ENCODE measurements at regions not wholly inside any gene's neighbourhood (a gene's known extent, or its start where the extent isn't known, plus 50 kb on each side); places are given as distances from the start of the nearest gene placed in this dataset.

DNA sequence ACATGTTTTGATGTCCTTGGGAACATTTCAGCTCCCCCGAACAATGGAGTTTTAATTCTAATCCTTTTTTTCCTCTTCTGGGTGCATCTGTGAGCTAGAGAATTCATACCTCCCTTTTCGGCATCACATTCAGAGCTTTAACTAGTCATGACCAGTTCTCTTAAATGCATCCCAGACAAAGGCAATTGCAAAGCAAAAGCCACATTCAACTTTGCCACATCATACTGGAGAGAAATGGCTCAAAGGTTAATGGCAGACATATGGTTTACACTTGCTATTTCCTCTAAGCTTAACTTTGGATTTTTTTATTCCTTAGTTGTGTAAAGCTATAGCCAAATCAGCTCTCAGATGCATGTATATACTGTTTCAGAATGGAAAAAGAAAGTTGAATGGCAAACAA is 153.3 kb downstream of the ESM1 start:
- TF ChIP-seq CREB1 (IDR thresholded peaks at IDR 0.05; ENCODE audit: low read depth) (no peak), TEAD4 (IDR thresholded peaks at IDR 0.05) (no peak), ZBTB7A (IDR thresholded peaks at IDR 0.05; ENCODE audit: low read depth) (no peak), CEBPB (IDR thresholded peaks at IDR 0.05) (no peak)

DNA sequence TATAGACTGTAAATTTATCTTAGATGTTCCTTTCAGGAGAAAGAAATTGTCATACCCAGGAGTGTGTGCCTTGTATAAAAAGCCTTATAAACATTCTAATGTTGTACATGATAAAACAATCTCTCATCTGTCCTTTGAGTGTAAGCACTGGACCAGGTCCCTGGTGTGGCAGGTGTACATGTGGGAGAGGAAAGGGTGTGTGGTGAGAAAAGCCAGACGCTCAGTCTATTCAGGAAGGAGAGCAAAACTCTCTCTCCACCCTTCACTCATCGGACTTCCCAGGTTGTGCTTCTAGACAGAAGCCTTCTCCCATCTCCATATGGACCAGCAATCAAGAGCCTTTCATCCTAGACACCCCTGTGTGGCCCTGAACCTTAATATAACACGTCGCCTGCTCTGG is 154.2 kb downstream of the ESM1 start:
- TF ChIP-seq, protein P1, sequence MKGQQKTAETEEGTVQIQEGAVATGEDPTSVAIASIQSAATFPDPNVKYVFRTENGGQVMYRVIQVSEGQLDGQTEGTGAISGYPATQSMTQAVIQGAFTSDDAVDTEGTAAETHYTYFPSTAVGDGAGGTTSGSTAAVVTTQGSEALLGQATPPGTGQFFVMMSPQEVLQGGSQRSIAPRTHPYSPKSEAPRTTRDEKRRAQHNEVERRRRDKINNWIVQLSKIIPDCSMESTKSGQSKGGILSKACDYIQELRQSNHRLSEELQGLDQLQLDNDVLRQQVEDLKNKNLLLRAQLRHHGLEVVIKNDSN (IDR thresholded peaks at IDR 0.05) = no peak
- TF ChIP-seq REST (IDR thresholded peaks at IDR 0.05; ENCODE audit: low read depth) = no peak
- no peak for TF ChIP-seq TEAD4 (IDR thresholded peaks at IDR 0.05)
- no peak for TF ChIP-seq ZBTB7A (IDR thresholded peaks at IDR 0.05; ENCODE audit: low read depth)
- no peak for TF ChIP-seq RAD21 (IDR thresholded peaks at IDR 0.05; ENCODE audit: low read depth)
- no peak for TF ChIP-seq NFIC (IDR thresholded peaks at IDR 0.05)
- no peak for TF ChIP-seq MAX (IDR thresholded peaks at IDR 0.05)
- TF ChIP-seq TAF1 (IDR thresholded peaks at IDR 0.05; ENCODE audit: low read depth) = no peak
- no peak for TF ChIP-seq EGR1 (IDR thresholded peaks at IDR 0.05)
- no peak for TF ChIP-seq FOXM1 (IDR thresholded peaks at IDR 0.05; ENCODE audit: borderline replicate concordance, low read depth)
- TF ChIP-seq TCF12 (IDR thresholded peaks at IDR 0.05; ENCODE audit: low read depth) = no peak
- TF ChIP-seq YY1 (IDR thresholded peaks at IDR 0.05; ENCODE audit: low read depth) = no peak
- no peak for TF ChIP-seq EP300 (IDR thresholded peaks at IDR 0.05; ENCODE audit: borderline replicate concordance)
- no peak for TF ChIP-seq CREB1 (IDR thresholded peaks at IDR 0.05; ENCODE audit: low read depth)
- TF ChIP-seq CEBPB (IDR thresholded peaks at IDR 0.05) = no peak

GRCh38 chr5:54829676-54830535 is 155.5 kb downstream of the ESM1 start:
- no peak for TF ChIP-seq YY1 (IDR thresholded peaks at IDR 0.05; ENCODE audit: low read depth)
- no peak for TF ChIP-seq TEAD4 (IDR thresholded peaks at IDR 0.05)
- no peak for TF ChIP-seq CEBPB (IDR thresholded peaks at IDR 0.05)
- TF ChIP-seq RAD21 (IDR thresholded peaks at IDR 0.05; ENCODE audit: low read depth) = no peak
- TF ChIP-seq, protein P1 (IDR thresholded peaks at IDR 0.05) = no peak
- no peak for TF ChIP-seq EP300 (IDR thresholded peaks at IDR 0.05; ENCODE audit: borderline replicate concordance)
- no peak for TF ChIP-seq CREB1 (IDR thresholded peaks at IDR 0.05; ENCODE audit: low read depth)
- TF ChIP-seq ZBTB7A (IDR thresholded peaks at IDR 0.05; ENCODE audit: low read depth) = no peak
- TF ChIP-seq REST (IDR thresholded peaks at IDR 0.05; ENCODE audit: low read depth) = no peak
- TF ChIP-seq EGR1 (IDR thresholded peaks at IDR 0.05) = no peak
- no peak for TF ChIP-seq TAF1 (IDR thresholded peaks at IDR 0.05; ENCODE audit: low read depth)
- no peak for TF ChIP-seq TCF12 (IDR thresholded peaks at IDR 0.05; ENCODE audit: low read depth)

DNA sequence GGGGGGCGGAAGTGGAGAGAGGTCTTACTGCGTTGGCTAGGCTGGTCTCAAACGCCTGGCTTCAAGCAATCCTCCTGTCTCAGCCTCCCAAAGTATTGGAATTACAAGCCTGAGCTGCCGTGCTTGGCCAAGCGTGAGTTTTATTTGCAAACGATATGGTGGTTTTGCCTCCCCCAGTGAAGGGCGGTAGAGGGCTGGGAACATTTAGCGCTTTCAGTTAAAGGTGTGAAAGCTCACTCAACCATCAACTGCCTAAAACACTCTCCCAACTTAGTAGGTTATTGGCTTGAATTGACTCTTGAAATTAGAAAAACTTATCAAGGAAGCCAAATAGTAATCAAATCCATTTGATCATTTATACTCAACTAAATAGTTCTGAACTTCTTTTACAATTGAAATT is 156.3 kb downstream of the ESM1 start:
- TF ChIP-seq EP300 (IDR thresholded peaks at IDR 0.05; ENCODE audit: borderline replicate concordance) (no peak), REST (IDR thresholded peaks at IDR 0.05; ENCODE audit: low read depth) (no peak), FOXM1 (IDR thresholded peaks at IDR 0.05; ENCODE audit: borderline replicate concordance, low read depth) (no peak), RAD21 (IDR thresholded peaks at IDR 0.05; ENCODE audit: low read depth) (no peak), TAF1 (IDR thresholded peaks at IDR 0.05; ENCODE audit: low read depth) (no peak), CEBPB (IDR thresholded peaks at IDR 0.05) (no peak), YY1 (IDR thresholded peaks at IDR 0.05; ENCODE audit: low read depth) (no peak), MAX (IDR thresholded peaks at IDR 0.05) (no peak), ZBTB7A (IDR thresholded peaks at IDR 0.05; ENCODE audit: low read depth) (no peak), TCF12 (IDR thresholded peaks at IDR 0.05; ENCODE audit: low read depth) (no peak), EGR1 (IDR thresholded peaks at IDR 0.05) (no peak), TEAD4 (IDR thresholded peaks at IDR 0.05) (no peak), CREB1 (IDR thresholded peaks at IDR 0.05; ENCODE audit: low read depth) (no peak), NFIC (IDR thresholded peaks at IDR 0.05) (no peak)
- TF ChIP-seq, protein P1 (IDR thresholded peaks at IDR 0.05) = no peak
